Right atrium auricular region (tissue), 2 donors: ENCODE measurements at regions not wholly inside any gene's neighbourhood (a gene's known extent, or its start where the extent isn't known, plus 50 kb on each side); places are given as distances from the start of the nearest gene placed in this dataset.
A peak's percentile ranks its signal among the peaks of the same experiment; 100 is the strongest.

Source experiments
- DNase-seq: peaks from one replicate; pipeline ENCODE4 v3.0.0-alpha.2; 2019; ENCODE audit warnings: low spot score
- H3K27ac ChIP-seq, 2 donors: fragments of 200-600 bp; sonication (generic); 1 replicate in 1 of 2; 2 replicates in 1 of 2; pipeline ENCODE4 v1.5.1; 2016 to 2019
- H3K27me3 ChIP-seq, 2 donors: fragments of 200-600 bp; sonication (generic); one replicate each; pipeline versions ENCODE4 v1.5.1 to v1.6.0; 2017 to 2019
- H3K36me3 ChIP-seq: fragments of 200-600 bp; sonication (generic); one replicate; pipeline ENCODE4 v1.5.1; 2016
- H3K4me1 ChIP-seq, 2 donors: fragments of 200-600 bp; sonication (generic); one replicate each; pipeline versions ENCODE4 v1.5.1 to v1.6.0; 2017 to 2019
- H3K4me3 ChIP-seq, 2 donors: fragments of 200-600 bp; sonication (generic); 1 replicate in 1 of 2; 2 replicates in 1 of 2; pipeline ENCODE4 v1.5.1; 2017 to 2019; ENCODE audit warnings: mild to moderate bottlenecking in 1 of 2, moderate library complexity in 1 of 2
- H3K9me3 ChIP-seq, 2 donors: fragments of 200-600 bp; sonication (generic); one replicate each; pipeline ENCODE4 v1.5.1; 2019
- CTCF ChIP-seq, 2 donors: fragments of 200-600 bp; sonication (generic); IDR thresholded peaks; one replicate each; pipeline ENCODE4 v1.5.1; 2019; ENCODE audit warnings: antibody characterized with exemption in 2 of 2

- no peak overlapping the region for H3K4me3 ChIP-seq
- TF ChIP-seq CTCF (IDR thresholded peaks at IDR 0.05): peak; percentile 26 to 74
- H3K27ac ChIP-seq: peak overlapping the region; percentile 49 to 90
- no peaks in the 10 kb centered on the region for H3K27me3 ChIP-seq
- peaks cover 0 to 29% of the 10 kb centered on the region in 2 donors for H3K4me1 ChIP-seq
- no peak for DNase-seq
- no peaks in the 10 kb centered on the region for H3K9me3 ChIP-seq
- H3K36me3 ChIP-seq: no peaks in the 10 kb centered on the region
Measured at GRCh38 chr6:40894962-40895799, 143.8 kb downstream of the UNC5CL start.

- Histone ChIP-seq H3K4me3 (no peak overlapping the region), H3K27ac (no peak overlapping the region), H3K9me3 (no peaks in the 10 kb centered on the region), H3K27me3 (no peaks in the 10 kb centered on the region), H3K36me3 (no peaks in the 10 kb centered on the region), H3K4me1 (peaks cover 0 to 29% of the 10 kb centered on the region in 2 donors)
- DNase-seq: no peak
- TF ChIP-seq CTCF (IDR thresholded peaks at IDR 0.05): no peak
Measured at GRCh38 chr6:40893021-40893420, 146.0 kb downstream of the UNC5CL start.

- Histone ChIP-seq H3K4me1 (peaks cover 0 to 29% of the 10 kb centered on the region in 2 donors), H3K27ac (no peak overlapping the region), H3K9me3 (no peaks in the 10 kb centered on the region), H3K36me3 (no peaks in the 10 kb centered on the region), H3K27me3 (no peaks in the 10 kb centered on the region), H3K4me3 (no peak overlapping the region)
- no peak for TF ChIP-seq CTCF (IDR thresholded peaks at IDR 0.05)
- DNase-seq: no peak
Measured at GRCh38 chr6:40892223-40892622, 146.8 kb downstream of the UNC5CL start.

- no peak for TF ChIP-seq CTCF (IDR thresholded peaks at IDR 0.05)
- H3K4me3 ChIP-seq: no peak overlapping the region
- no peaks in the 10 kb centered on the region for H3K27me3 ChIP-seq
- H3K4me1 ChIP-seq: peaks cover 0 to 24% of the 10 kb centered on the region in 2 donors
- DNase-seq: no peak
- no peaks in the 10 kb centered on the region for H3K36me3 ChIP-seq
- H3K9me3 ChIP-seq: no peaks in the 10 kb centered on the region
- H3K27ac ChIP-seq: no peak overlapping the region
Measured at GRCh38 chr6:40891686-40892085, 147.3 kb downstream of the UNC5CL start.

- TF ChIP-seq CTCF (IDR thresholded peaks at IDR 0.05): no peak
- Histone ChIP-seq H3K27ac (no peak overlapping the region), H3K4me1 (peaks cover 0 to 18% of the 10 kb centered on the region in 2 donors), H3K27me3 (no peaks in the 10 kb centered on the region), H3K4me3 (no peak overlapping the region), H3K36me3 (no peaks in the 10 kb centered on the region), H3K9me3 (no peaks in the 10 kb centered on the region)
- DNase-seq: no peak
Measured at GRCh38 chr6:40891131-40891530, 147.9 kb downstream of the UNC5CL start.
